NT2/D1 (cell line): ENCODE measurements at regions not wholly inside any gene's neighbourhood (a gene's known extent, or its start where the extent isn't known, plus 50 kb on each side); places are given as distances from the start of the nearest gene placed in this dataset.

Experiments
- DNase-seq: peaks from one replicate; pipeline ENCODE4 v3.0.0-alpha.2; 2011; ENCODE audit warnings: low read depth, low spot score
- H3K27me3 ChIP-seq: 2 replicates; pipeline ENCODE4 v1.6.0; 2011; ENCODE audit warnings: mild to moderate bottlenecking; ENCODE audit not compliant: insufficient read length, insufficient read depth
- H3K36me3 ChIP-seq: 2 replicates; pipeline ENCODE4 v1.6.1; 2011; ENCODE audit warnings: mild to moderate bottlenecking, low read length, mixed read lengths; ENCODE audit not compliant: insufficient read depth, insufficient read length
- H3K4me1 ChIP-seq: 2 replicates; pipeline ENCODE4 v1.5.1; 2011; ENCODE audit not compliant: insufficient read depth, insufficient read length
- H3K4me3 ChIP-seq: 2 replicates; pipeline ENCODE4 v1.5.1; 2011; ENCODE audit warnings: low read depth; ENCODE audit not compliant: insufficient read length
- H3K9ac ChIP-seq: 2 replicates; pipeline ENCODE4 v1.6.0; 2011; ENCODE audit warnings: low read depth; ENCODE audit not compliant: insufficient read length
- H3K9me3 ChIP-seq: 2 replicates; pipeline ENCODE4 v1.5.1; 2011; ENCODE audit warnings: mild to moderate bottlenecking, low read length; ENCODE audit not compliant: insufficient read depth
- SUZ12 ChIP-seq: IDR thresholded peaks from 2 replicates; pipeline ENCODE4 v1.6.1; 2011; ENCODE audit not compliant: insufficient read length, insufficient read depth; ENCODE audit errors: extremely low read depth
- YY1 ChIP-seq: IDR thresholded peaks from 2 replicates; pipeline ENCODE4 v1.6.1; 2011; ENCODE audit not compliant: insufficient read length, insufficient read depth
- ZNF274 ChIP-seq: IDR thresholded peaks from 2 replicates; pipeline ENCODE4 v1.6.1; 2011; ENCODE audit warnings: mild to moderate bottlenecking, low read depth, low read length

DNA sequence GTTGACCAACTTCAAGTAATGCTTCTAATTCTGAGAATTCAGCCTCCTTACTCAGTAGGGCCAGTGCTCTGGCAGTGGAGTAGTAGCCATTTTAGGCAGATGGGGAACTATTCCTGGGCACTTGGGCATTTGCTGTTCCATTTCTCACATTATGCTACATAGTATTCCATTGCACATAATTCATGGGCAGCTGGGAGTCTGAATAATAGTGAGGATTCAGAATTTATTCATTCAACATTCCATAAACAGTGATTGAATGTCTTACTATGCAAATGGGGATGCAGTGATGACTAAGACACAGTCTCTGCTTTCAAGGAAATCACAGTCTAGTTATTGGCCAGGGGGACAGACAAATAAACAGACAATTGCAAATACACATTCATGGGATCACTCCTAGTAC is 301.0 kb upstream of the KCNN2 start:
- no peak overlapping the region for H3K9ac ChIP-seq
- no peaks in the 10 kb centered on the region for H3K36me3 ChIP-seq
- TF ChIP-seq ZNF274 (no peak), YY1 (no peak), SUZ12 (no peak)
- peaks cover 13% of the 10 kb centered on the region for H3K27me3 ChIP-seq
- H3K4me1 ChIP-seq, result no peaks in the 10 kb centered on the region
- H3K9me3 ChIP-seq, result no peaks in the 10 kb centered on the region
- no peak overlapping the region for H3K4me3 ChIP-seq
- DNase-seq, result no peak

DNA sequence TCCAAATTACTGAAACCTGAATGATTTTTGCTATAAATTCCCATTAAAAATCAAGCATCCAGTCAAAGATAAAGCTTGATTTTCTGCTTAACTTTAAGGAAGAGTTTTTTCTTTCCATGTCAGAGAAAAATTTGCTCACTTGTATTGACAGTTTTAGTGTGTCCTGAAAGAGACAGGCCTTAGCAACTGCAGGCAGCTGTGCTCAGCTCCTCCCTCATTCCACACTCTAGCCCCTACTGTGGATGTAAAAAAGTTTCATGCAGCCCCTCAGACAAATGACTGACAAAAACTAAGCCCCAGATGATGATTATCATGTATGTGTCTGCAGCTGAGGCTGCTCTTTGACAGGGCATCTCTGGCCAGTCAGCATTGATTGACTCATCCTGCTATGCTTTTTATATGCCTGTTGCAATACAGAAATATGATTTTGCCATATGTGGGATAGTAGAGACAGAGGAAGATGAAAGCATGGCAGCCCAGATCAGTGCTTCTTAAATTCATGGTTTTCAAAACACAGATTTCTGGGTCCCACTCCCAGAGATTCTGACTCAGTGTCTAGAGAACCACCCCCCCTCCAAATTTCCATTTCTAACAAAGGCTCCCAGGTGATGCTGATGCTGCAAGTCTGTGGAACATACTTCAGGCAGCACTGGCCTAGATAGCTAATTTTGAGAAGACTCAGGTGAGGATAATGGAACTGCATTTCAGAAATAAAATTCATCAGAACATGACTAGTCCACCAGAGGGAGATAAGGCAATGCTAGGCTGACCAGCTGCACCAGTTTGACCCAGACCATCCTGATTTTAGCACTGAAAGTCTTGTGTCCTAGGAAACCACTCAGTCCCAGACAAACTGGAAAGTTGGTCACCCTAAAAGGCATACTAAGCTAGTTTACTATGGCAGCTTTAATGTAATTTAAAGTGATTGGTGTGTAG is 298.7 kb upstream of the KCNN2 start:
- H3K9me3 ChIP-seq, result no peaks in the 10 kb centered on the region
- no peak for DNase-seq
- H3K4me3 ChIP-seq, result no peak overlapping the region
- no peaks in the 10 kb centered on the region for H3K4me1 ChIP-seq
- H3K9ac ChIP-seq, result no peak overlapping the region
- no peaks in the 10 kb centered on the region for H3K36me3 ChIP-seq
- TF ChIP-seq YY1 (no peak), ZNF274 (no peak), SUZ12 (no peak)
- H3K27me3 ChIP-seq, result no peaks in the 10 kb centered on the region

DNA sequence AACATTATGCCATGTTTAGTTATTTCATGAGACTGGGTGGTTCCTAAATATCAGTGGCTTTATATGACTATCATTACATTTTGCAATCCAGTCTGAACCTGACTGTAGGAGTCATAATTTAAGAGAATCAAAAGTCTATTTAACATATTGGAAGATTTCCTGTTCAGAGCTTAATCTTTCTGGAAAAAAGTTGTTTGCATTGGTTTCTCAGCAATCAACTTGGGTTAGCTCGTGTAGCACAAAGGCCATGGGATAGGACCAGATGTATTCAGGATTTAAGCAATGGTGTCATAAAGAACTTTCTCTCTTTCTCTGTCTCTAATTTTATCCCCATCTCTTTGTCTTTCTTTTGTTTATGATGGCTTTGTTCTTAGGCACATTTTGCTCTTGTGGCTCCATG is 296.0 kb upstream of the KCNN2 start:
- TF ChIP-seq SUZ12 (no peak), ZNF274 (no peak), YY1 (no peak)
- DNase-seq, result no peak
- no peak overlapping the region for H3K9ac ChIP-seq
- H3K9me3 ChIP-seq, result no peaks in the 10 kb centered on the region
- no peaks in the 10 kb centered on the region for H3K36me3 ChIP-seq
- no peak overlapping the region for H3K4me3 ChIP-seq
- no peaks in the 10 kb centered on the region for H3K4me1 ChIP-seq
- no peaks in the 10 kb centered on the region for H3K27me3 ChIP-seq

DNA sequence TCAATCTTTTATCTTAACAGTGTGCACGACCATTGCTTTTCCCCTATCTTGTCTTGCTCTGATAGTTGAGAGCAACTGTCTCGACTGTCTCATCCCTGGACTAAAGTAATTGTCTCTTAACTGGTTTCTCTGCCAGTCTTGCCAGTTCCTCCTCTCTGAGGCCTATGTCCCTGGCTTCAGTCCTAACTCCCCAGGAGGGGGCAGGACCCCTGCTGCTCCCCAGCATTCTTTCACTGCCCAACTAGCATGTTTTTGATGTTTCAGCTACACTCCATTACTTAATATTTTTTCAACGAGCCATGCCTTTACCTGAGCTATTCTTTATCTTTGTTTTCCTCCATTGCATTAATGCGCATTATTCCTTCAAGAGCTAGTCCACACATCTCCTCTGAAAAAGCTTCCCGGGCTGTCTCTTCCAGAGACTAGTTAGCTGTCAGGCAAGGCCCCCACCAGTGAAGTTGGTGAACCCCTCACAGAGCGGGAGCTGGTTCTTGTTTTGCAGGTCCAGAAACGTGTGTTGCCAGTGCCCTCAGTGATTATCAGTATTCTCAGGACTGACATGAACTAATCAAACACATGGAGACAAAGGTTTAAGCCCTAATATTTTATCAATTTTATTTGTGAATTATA is 291.7 kb upstream of the KCNN2 start:
- H3K4me3 ChIP-seq, result no peak overlapping the region
- H3K9me3 ChIP-seq, result no peaks in the 10 kb centered on the region
- DNase-seq, result no peak
- no peaks in the 10 kb centered on the region for H3K36me3 ChIP-seq
- no peaks in the 10 kb centered on the region for H3K4me1 ChIP-seq
- no peak for TF ChIP-seq SUZ12
- no peak for TF ChIP-seq YY1
- TF ChIP-seq ZNF274, result no peak
- no peaks in the 10 kb centered on the region for H3K27me3 ChIP-seq
- H3K9ac ChIP-seq, result no peak overlapping the region

DNA sequence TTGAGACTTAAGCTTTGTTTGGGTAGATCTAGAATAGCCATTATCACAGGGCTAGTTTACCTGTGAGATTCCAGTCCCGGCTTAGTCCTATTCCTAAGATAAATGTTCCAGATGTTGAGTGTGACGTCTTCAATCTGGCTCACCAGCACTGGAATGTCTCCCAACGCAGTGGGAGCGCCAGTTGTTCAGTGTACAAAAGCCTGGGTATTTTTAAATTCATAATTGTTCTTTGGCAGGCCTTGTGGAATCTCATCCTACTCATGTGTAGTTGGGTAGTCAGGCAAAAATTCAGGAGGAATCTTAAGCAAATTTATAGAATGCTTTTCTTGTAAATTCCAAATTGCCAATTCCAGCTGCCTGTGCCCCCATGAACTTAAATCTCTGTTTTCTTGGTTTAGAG is 272.6 kb upstream of the KCNN2 start:
- no peak overlapping the region for H3K9ac ChIP-seq
- no peak for DNase-seq
- peaks cover 24% of the 10 kb centered on the region; the same call in 1 of the 2 replicates for H3K9me3 ChIP-seq
- H3K36me3 ChIP-seq, result no peaks in the 10 kb centered on the region
- no peaks in the 10 kb centered on the region for H3K4me1 ChIP-seq
- TF ChIP-seq ZNF274 (no peak), YY1 (no peak), SUZ12 (no peak)
- no peak overlapping the region for H3K4me3 ChIP-seq
- H3K27me3 ChIP-seq, result no peaks in the 10 kb centered on the region

DNA sequence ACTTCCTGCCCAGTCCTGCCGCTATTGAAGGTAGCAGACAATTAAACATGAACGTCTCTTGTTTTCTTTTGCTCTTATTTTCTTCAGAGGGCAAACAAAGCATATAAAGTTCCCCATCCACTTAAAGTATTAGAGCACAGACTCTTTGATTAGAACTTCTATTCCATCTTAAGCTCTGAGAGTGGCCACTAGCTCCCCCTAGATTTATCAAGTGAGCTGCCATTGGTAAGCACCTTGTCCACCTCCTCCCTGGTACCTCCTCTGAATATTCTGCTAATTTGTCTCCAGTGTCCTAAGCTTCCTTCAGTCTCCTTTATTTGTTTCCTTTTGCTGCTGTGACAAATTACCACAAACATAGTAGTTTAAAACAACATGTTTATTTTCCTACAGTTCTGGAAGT is 264.3 kb upstream of the KCNN2 start:
- DNase-seq, result no peak
- peaks cover 6% of the 10 kb centered on the region; the same call in 1 of the 2 replicates for H3K9me3 ChIP-seq
- H3K9ac ChIP-seq, result no peak overlapping the region

DNA sequence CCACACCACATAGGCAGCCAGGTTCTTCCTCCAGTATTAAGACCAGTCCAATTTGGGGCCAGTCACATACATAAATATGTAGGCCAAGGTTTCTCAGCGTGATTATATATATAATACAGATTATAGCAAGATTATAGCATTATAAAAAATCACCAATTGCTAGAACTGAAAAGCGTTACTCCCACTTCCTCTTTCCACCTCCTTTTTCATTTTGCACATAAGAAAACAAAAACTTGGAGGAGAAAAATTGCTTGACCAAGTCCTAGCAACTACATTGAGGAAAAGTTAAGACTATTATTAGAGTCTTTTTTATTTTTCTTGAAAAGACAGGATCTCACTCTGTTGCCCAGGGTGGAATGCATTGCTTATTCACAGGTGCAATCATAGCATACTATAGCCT is 262.7 kb upstream of the KCNN2 start:
- Histone ChIP-seq H3K27me3 (no peaks in the 10 kb centered on the region), H3K9ac (no peak overlapping the region), H3K36me3 (no peaks in the 10 kb centered on the region), H3K4me1 (no peaks in the 10 kb centered on the region), H3K4me3 (no peak overlapping the region), H3K9me3 (no peaks in the 10 kb centered on the region)
- no peak for TF ChIP-seq YY1
- no peak for TF ChIP-seq ZNF274
- no peak for TF ChIP-seq SUZ12
- no peak for DNase-seq

More for the DNA sequence above, 264.3 kb upstream of the KCNN2 start:
- no peaks in the 10 kb centered on the region for H3K27me3 ChIP-seq
- no peaks in the 10 kb centered on the region for H3K36me3 ChIP-seq
- H3K4me1 ChIP-seq, result no peaks in the 10 kb centered on the region
- H3K4me3 ChIP-seq, result no peak overlapping the region
- TF ChIP-seq ZNF274 (no peak), SUZ12 (no peak), YY1 (no peak)
